HUES64 (cell line): ENCODE measurements at regions not wholly inside any gene's neighbourhood (a gene's known extent, or its start where the extent isn't known, plus 50 kb on each side); places are given as distances from the start of the nearest gene placed in this dataset.

Experiments used
- H3K27ac ChIP-seq: 2 replicates; pipeline ENCODE4 v1.7.0; 2013; ENCODE audit warnings: low read depth, low read length, inconsistent platforms
- H3K27me3 ChIP-seq: 2 replicates; pipeline ENCODE4 v1.6.1; 2013; ENCODE audit warnings: mild to moderate bottlenecking, low read length; ENCODE audit not compliant: insufficient read depth
- H3K36me3 ChIP-seq: 2 replicates; pipeline ENCODE4 v1.6.1; 2013; ENCODE audit warnings: mild to moderate bottlenecking, low read length; ENCODE audit not compliant: insufficient read depth
- H3K4me1 ChIP-seq: 2 replicates; pipeline ENCODE4 v1.6.1; 2013; ENCODE audit warnings: mild to moderate bottlenecking, low read length, moderate library complexity; ENCODE audit not compliant: insufficient read depth
- H3K4me3 ChIP-seq: 2 replicates; pipeline ENCODE4 v1.5.1; 2013; ENCODE audit warnings: mild to moderate bottlenecking, low read length, moderate library complexity
- H3K9ac ChIP-seq: 2 replicates; pipeline ENCODE4 v1.6.1; 2013; ENCODE audit warnings: mild to moderate bottlenecking, low read depth, low read length
- H3K9me3 ChIP-seq: 2 replicates; pipeline ENCODE4 v1.6.1; 2013; ENCODE audit warnings: low read depth, low read length; ENCODE audit not compliant: insufficient read depth
- WGBS: fragments of 150-250, 120-280 bp; methylation state at CpG from one replicate; pipeline ENCODE4 v1.1.7; 2013; ENCODE audit warnings: missing lambda C conversion rate; 5-methylcytosine and 5-hydroxymethylcytosine counted together

DNA sequence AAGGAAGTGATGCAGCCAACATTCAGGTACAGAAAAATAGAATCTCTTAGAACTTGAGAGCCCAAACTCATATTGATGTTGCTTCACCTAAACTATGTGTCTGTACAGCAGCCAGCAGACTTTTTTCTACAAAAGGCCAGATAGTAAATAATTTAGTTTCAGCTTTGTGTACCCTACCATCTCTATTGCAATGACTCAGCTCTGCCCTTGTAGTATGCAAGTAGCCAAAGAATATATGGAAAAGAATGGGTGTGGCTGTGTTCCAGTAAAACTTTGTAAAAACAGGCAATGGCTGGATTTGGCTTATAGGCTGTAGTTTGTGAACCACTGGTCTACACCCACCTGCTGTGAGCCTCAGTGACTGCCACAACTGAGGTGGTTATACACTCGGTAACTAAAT is 392.5 kb upstream of the RARB start:
- Histone ChIP-seq H3K9ac (no peak overlapping the region), H3K36me3 (no peaks in the 10 kb centered on the region), H3K27ac (no peak overlapping the region), H3K4me3 (no peak overlapping the region), H3K4me1 (no peaks in the 10 kb centered on the region), H3K9me3 (no peaks in the 10 kb centered on the region), H3K27me3 (no peaks in the 10 kb centered on the region)
- 93% methylated on average over 1 of the region's 1 CpG for WGBS

DNA sequence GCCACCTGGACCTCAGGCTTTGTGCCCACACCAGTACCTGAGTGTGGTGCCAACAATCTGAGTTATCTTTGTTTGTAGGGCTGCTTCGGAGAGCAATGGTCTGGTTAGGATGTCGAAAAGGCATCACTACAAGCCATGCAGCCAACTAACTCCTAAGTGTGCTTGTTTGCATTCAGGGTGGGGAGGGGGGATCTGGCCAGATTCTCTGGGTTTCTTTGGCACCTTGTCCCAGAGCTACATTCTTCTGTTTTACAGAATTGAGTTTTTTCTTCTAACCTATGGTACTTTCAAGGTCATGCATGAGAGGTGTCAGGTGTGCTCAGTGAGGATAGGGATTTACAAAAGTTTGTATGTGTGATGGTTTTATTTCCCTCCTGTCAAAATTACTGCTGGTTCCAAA is 391.4 kb upstream of the RARB start:
- no peak overlapping the region for H3K9ac ChIP-seq
- H3K27me3 ChIP-seq, result no peaks in the 10 kb centered on the region
- H3K9me3 ChIP-seq, result no peaks in the 10 kb centered on the region
- H3K27ac ChIP-seq, result no peak overlapping the region
- no peak overlapping the region for H3K4me3 ChIP-seq
- WGBS, result 94% methylated on average over 2 of the region's 2 CpGs
- H3K4me1 ChIP-seq, result no peaks in the 10 kb centered on the region
- H3K36me3 ChIP-seq, result no peaks in the 10 kb centered on the region

- H3K36me3 ChIP-seq, result no peaks in the 10 kb centered on the region
- 95% methylated on average over 6 of the region's 6 CpGs for WGBS
- no peaks in the 10 kb centered on the region for H3K27me3 ChIP-seq
- no peaks in the 10 kb centered on the region for H3K4me1 ChIP-seq
- H3K9ac ChIP-seq, result no peak overlapping the region
- no peak overlapping the region for H3K27ac ChIP-seq
- no peaks in the 10 kb centered on the region for H3K9me3 ChIP-seq
- no peak overlapping the region for H3K4me3 ChIP-seq
Measured at GRCh38 chr3:25037049-25037547, 391.0 kb upstream of the RARB start.

DNA sequence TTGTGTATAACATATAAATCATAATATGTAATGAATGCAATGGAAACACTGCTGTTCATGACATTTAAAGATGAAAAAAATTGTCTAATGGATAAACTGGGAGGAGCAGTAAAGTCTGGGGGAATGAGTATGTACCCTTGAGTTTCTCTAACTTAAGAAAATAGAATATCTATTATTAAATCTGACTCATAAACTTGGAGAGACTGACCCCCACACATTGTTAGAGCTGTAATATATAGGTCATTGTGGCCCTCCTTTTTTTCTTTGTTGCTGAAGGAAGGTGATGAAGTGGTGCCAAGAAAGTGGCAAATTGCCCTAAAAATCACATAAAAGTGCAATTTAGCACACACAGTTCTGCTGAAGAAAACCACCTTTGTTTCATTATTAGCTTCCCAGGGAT is 389.8 kb upstream of the RARB start:
- no peaks in the 10 kb centered on the region for H3K9me3 ChIP-seq
- H3K4me3 ChIP-seq, result no peak overlapping the region
- H3K27me3 ChIP-seq, result no peaks in the 10 kb centered on the region
- H3K27ac ChIP-seq, result no peak overlapping the region
- H3K4me1 ChIP-seq, result no peaks in the 10 kb centered on the region
- H3K9ac ChIP-seq, result no peak overlapping the region
- no peaks in the 10 kb centered on the region for H3K36me3 ChIP-seq

DNA sequence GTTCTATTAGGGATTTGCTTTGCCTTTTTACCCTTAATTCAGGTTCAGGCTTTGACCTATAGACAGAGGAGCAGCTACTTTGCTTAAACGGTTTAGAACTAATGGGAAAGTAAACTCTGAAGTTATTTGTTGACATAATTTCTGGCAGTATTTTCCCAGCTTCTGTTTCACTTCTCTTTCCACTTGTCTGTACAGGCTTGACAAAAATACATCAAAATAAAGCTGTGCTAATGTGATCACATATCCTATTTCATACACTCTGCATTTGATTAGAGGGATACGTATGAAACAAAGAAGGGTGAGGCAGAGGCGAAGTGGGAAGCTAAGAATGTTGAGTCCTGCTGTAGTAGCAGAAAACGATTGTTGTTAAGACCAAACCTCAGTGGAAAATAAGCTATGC is 389.1 kb upstream of the RARB start:
- no peak overlapping the region for H3K4me3 ChIP-seq
- no peaks in the 10 kb centered on the region for H3K27me3 ChIP-seq
- 89% methylated on average over 4 of the region's 4 CpGs for WGBS
- no peak overlapping the region for H3K9ac ChIP-seq
- H3K4me1 ChIP-seq, result no peaks in the 10 kb centered on the region
- H3K36me3 ChIP-seq, result no peaks in the 10 kb centered on the region
- no peak overlapping the region for H3K27ac ChIP-seq
- no peaks in the 10 kb centered on the region for H3K9me3 ChIP-seq

DNA sequence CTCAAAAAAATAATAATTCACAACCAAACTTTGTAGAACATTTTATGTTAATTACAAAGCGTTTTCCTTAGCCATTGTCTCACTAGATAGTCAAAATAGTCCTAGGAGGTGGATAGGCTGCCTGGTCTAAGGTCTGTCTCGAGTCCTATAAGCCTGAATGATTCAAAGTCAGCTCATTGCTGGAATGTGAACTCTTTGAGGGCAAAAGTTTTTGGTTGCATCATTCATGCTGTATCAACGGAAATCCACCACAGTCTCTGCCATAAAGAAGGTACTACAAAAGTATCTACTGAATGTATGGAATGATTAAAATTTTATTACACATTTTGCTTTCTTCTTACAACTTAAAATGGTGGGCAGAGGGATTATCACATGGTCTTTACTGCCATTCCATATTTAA is 387.3 kb upstream of the RARB start:
- Histone ChIP-seq H3K9ac (no peak overlapping the region), H3K27me3 (no peaks in the 10 kb centered on the region), H3K36me3 (no peaks in the 10 kb centered on the region), H3K4me3 (no peak overlapping the region), H3K4me1 (peaks cover 8% of the 10 kb centered on the region; the same call in 1 of the 2 replicates), H3K27ac (no peak overlapping the region), H3K9me3 (no peaks in the 10 kb centered on the region)
- WGBS, result 93% methylated on average over 3 of the region's 3 CpGs

- Histone ChIP-seq H3K9me3 (no peaks in the 10 kb centered on the region), H3K36me3 (no peaks in the 10 kb centered on the region), H3K4me1 (peaks cover 8% of the 10 kb centered on the region; the same call in 1 of the 2 replicates), H3K4me3 (no peak overlapping the region), H3K9ac (no peak overlapping the region), H3K27me3 (no peaks in the 10 kb centered on the region), H3K27ac (no peak overlapping the region)
- 92% methylated on average over 2 of the region's 3 CpGs for WGBS
Measured at GRCh38 chr3:25041871-25042584, 386.0 kb upstream of the RARB start.

DNA sequence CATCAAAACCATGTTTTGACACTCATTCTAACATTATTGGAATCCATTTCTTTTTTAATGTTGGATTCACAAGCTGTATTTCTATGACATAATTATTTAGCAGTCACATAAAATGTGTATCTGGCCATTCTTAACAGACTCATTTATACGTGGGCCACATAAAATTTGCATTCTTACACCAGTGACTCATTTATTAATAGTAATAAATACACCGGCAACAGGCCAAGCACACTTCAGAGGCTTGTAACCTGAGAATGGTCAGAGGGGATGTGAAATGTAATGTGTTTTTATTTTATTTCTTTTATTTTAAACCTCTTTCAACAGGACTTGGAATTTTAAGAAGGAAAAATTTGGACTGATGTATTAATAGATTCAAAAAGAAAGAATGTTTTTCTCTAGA is 384.9 kb upstream of the RARB start:
- no peak overlapping the region for H3K27ac ChIP-seq
- WGBS, result 100% methylated on average over 1 of the region's 2 CpGs
- H3K36me3 ChIP-seq, result no peaks in the 10 kb centered on the region
- H3K9me3 ChIP-seq, result no peaks in the 10 kb centered on the region
- peaks cover 8% of the 10 kb centered on the region; the same call in 1 of the 2 replicates for H3K4me1 ChIP-seq
- no peaks in the 10 kb centered on the region for H3K27me3 ChIP-seq
- H3K9ac ChIP-seq, result no peak overlapping the region
- no peak overlapping the region for H3K4me3 ChIP-seq

GRCh38 chr3:25043749-25044148 is 384.3 kb upstream of the RARB start:
- no peaks in the 10 kb centered on the region for H3K9me3 ChIP-seq
- no peak overlapping the region for H3K9ac ChIP-seq
- H3K27me3 ChIP-seq, result no peaks in the 10 kb centered on the region
- no peak overlapping the region for H3K27ac ChIP-seq
- 93% methylated on average over 3 of the region's 3 CpGs for WGBS
- H3K36me3 ChIP-seq, result no peaks in the 10 kb centered on the region
- H3K4me3 ChIP-seq, result no peak overlapping the region
- H3K4me1 ChIP-seq, result peaks cover 8% of the 10 kb centered on the region; the same call in 1 of the 2 replicates

- Histone ChIP-seq H3K9ac (no peak overlapping the region), H3K36me3 (no peaks in the 10 kb centered on the region)
- WGBS, result 75% methylated on average over 6 of the region's 7 CpGs
Measured at GRCh38 chr3:25044762-25045710, 383.0 kb upstream of the RARB start.

More at GRCh38 chr3:25044762-25045710, 383.0 kb upstream of the RARB start:
- no peak overlapping the region for H3K27ac ChIP-seq
- no peak overlapping the region for H3K4me3 ChIP-seq
- H3K9me3 ChIP-seq, result no peaks in the 10 kb centered on the region
- no peaks in the 10 kb centered on the region for H3K27me3 ChIP-seq
- H3K4me1 ChIP-seq, result peaks cover 8% of the 10 kb centered on the region; the same call in 1 of the 2 replicates
